ENCODE measurements at regions not wholly inside any gene's neighbourhood (a gene's known extent, or its start where the extent isn't known, plus 50 kb on each side); places are given as distances from the start of the nearest gene placed in this dataset.

DNA sequence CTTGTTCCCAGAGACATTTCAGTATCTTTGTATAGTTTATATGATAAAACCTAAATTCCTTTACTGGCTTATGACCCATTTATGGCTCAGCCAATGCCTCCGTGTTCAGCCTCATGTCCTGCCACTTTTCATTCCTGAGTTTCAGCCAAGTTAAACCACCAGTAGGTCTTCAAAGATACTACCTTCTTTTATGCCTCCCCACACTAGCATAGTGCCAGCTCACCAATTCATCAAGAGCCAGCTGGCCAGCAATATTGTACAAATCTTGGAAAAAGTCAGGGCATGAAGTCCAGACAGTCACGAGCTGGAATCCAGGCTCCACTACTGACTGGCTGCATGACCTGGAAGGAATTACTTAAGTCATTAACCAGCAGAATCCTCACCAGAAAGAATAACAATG is 446.0 kb downstream of the GPATCH2 start:
- DNase-seq = no peak
- CTCF ChIA-PET = interaction anchor here (0.9 to 1.0 kb wide), 2 partner anchors 10 to 21 kb away, joined by 3 read pairs; no protein-coding TSS in a partner anchor
- Histone ChIP-seq H2BK120ac (ENCODE audit: low read depth, low read length) (no peak overlapping the region), H3K27me3 (ENCODE audit: control insufficient read depth, insufficient read depth, low read length) (no peaks in the 10 kb centered on the region), H3K4me2 (ENCODE audit: low read depth, low read length) (no peak overlapping the region), H3K9me1 (ENCODE audit: insufficient read depth, low read length) (no peaks in the 10 kb centered on the region), H3K27ac (ENCODE audit: insufficient read depth, low read length) (no peak overlapping the region), H3K56ac (ENCODE audit: extremely low read depth, insufficient read depth, low read length) (no peak overlapping the region), H3K36me3 (ENCODE audit: control insufficient read depth, insufficient read depth, low read length) (no peaks in the 10 kb centered on the region), H3K18ac (ENCODE audit: low read depth, low read length) (no peak overlapping the region), H4K5ac (ENCODE audit: low read depth, low read length) (no peak overlapping the region), H2AK5ac (ENCODE audit: low read depth, low read length) (no peak overlapping the region), H3K4me1 (ENCODE audit: control insufficient read depth, insufficient read depth, low read length) (no peaks in the 10 kb centered on the region), H3K4ac (ENCODE audit: low read depth, low read length) (no peak overlapping the region), H4K91ac (ENCODE audit: insufficient read depth, low read depth, low read length) (no peak overlapping the region), H3K4me3 (ENCODE audit: insufficient read depth, low read depth, low read length) (no peak overlapping the region), H2AK9ac (replicated peaks; ENCODE audit: low read depth, low read length, poor library complexity) (no peak overlapping the region), H4K20me1 (ENCODE audit: insufficient read depth, low read length) (no peaks in the 10 kb centered on the region), H3K9me3 (ENCODE audit: control insufficient read depth, insufficient read depth, low read length) (no peaks in the 10 kb centered on the region), H3K14ac (replicated peaks; ENCODE audit: low read depth, low read length) (no peak overlapping the region), H2BK15ac (ENCODE audit: low read depth, low read length) (no peak overlapping the region), H3K79me1 (ENCODE audit: low read depth in 1 of 2, low read length in 2 of 2) (no peaks in the 10 kb centered on the region), H2AFZ (replicated peaks; ENCODE audit: low read length, poor library complexity) (no peak overlapping the region), H3K23ac (ENCODE audit: low read depth, low read length) (no peak overlapping the region), H3K9ac (ENCODE audit: low read depth, low read length) (no peak overlapping the region), H2BK5ac (ENCODE audit: low read depth, low read length, poor library complexity, severe bottlenecking) (no peak overlapping the region), H2BK20ac (ENCODE audit: low read depth, low read length) (no peak overlapping the region), H4K8ac (ENCODE audit: low read depth in 2 of 2, low read length in 2 of 2) (no peak overlapping the region)
- no peak for ATAC-seq (ENCODE audit: low read depth)
- TF ChIP-seq MAFK (IDR thresholded peaks at IDR 0.05; ENCODE audit: low read depth, low read length) = no peak
- TF ChIP-seq FOS (IDR thresholded peaks at IDR 0.05; ENCODE audit: low read depth, low read length) = no peak
- TF ChIP-seq CHD1 (IDR thresholded peaks at IDR 0.05; ENCODE audit: low read depth, low read length) = no peak
- no peak for TF ChIP-seq MXI1 (IDR thresholded peaks at IDR 0.05; ENCODE audit: borderline replicate concordance, low read depth, low read length)
- no peak for TF ChIP-seq RAD21 (IDR thresholded peaks at IDR 0.05; ENCODE audit: low read length)
- TF ChIP-seq SMC3 (IDR thresholded peaks at IDR 0.05; ENCODE audit: low read depth, low read length) = no peak
- no peak for TF ChIP-seq RFX5 (IDR thresholded peaks at IDR 0.05; ENCODE audit: low read depth, low read length)
- TF ChIP-seq CEBPB (IDR thresholded peaks at IDR 0.05; ENCODE audit: low read depth, low read length) = no peak
- no peak for TF ChIP-seq BHLHE40 (IDR thresholded peaks at IDR 0.05; ENCODE audit: low read depth, low read length)
- TF ChIP-seq MAZ (IDR thresholded peaks at IDR 0.05; ENCODE audit: borderline replicate concordance, low read depth, low read length) = no peak
- dilution Hi-C loops (cut with HindIII; ENCODE audit: low sequenced_read_pairs, unreplicated experiment) (no loop called here), in situ Hi-C loops (cut with MboI; ENCODE audit: low sequenced_read_pairs) (no loop called here), intact Hi-C loops (cut with micrococcal nuclease) (no loop called here)
- 29% methylated on average over 1 of the region's 2 CpGs; no CpG with 5 or more reads in 1 of the 2 experiments for WGBS, 2 experiments (ENCODE audit: extremely low coverage in 2 of 2, insufficient read length in 1 of 2)
- BruUV-seq (replicated peaks) = no TSS peak
- POLR2A ChIA-PET (ENCODE audit: unreplicated experiment) = no interaction called here

Measured in IMR-90 (cell line).